ENCODE measurements at regions not wholly inside any gene's neighbourhood (a gene's known extent, or its start where the extent isn't known, plus 50 kb on each side); places are given as distances from the start of the nearest gene placed in this dataset.
"Not testable (repeated sequence)": the region's sequence is repeated elsewhere in the genome, so short reads cannot be mapped to it uniquely, and the experiment has no call there.

GRCh38 chr5:99019812-99020697 lies 91.2 kb upstream of the CHD1 start:
- H3K9me3 ChIP-seq: no peaks in the 10 kb centered on the region
- peak overlapping the region; percentile 42 to 51 for H3K27ac ChIP-seq
- no peak overlapping the region for H3K4me3 ChIP-seq
- intact Hi-C loops (cut with DNase I; ENCODE audit: low total_unique reads): no loop called here
- no peaks in the 10 kb centered on the region for H3K36me3 ChIP-seq
- no peaks in the 10 kb centered on the region for H3K27me3 ChIP-seq
- H3K4me1 ChIP-seq: peaks cover 0 to 3% of the 10 kb centered on the region in 2 donors
- TF ChIP-seq POLR2A (IDR thresholded peaks at IDR 0.05) (no peak), CTCF (IDR thresholded peaks at IDR 0.05) (no peak)
- no peak for DNase-seq

DNA sequence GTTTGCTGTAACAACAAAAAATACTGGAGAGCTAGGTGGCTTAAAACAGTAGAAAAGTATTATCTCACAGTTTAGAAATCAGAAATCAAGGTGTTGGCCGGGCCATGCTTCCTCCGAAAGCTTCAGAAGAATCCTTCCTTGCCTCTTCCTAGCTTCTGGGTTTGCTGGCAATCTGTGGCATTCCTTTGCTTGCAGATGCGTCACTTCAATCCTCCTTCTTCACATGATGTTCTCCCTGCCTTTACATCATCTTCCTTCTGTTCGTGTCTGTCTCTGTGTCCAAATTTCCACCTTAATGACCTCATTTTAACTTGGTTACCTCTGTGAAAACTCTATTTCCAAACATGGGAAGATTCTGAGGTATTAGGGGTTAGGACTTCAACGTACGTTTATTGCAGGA lies 90.4 kb upstream of the CHD1 start:
- Histone ChIP-seq H3K27me3 (no peaks in the 10 kb centered on the region), H3K36me3 (no peaks in the 10 kb centered on the region), H3K9me3 (no peaks in the 10 kb centered on the region), H3K4me1 (peaks cover 0 to 3% of the 10 kb centered on the region in 2 donors), H3K4me3 (no peak overlapping the region), H3K27ac (peak overlapping the region; percentile 42 to 51)
- no peak for TF ChIP-seq CTCF (IDR thresholded peaks at IDR 0.05)
- no peak for TF ChIP-seq POLR2A (IDR thresholded peaks at IDR 0.05)
- DNase-seq: peak in 1 of 2 donors; percentile 29
- intact Hi-C loops (cut with DNase I; ENCODE audit: low total_unique reads): no loop called here

GRCh38 chr5:99010294-99010693 lies 81.5 kb upstream of the CHD1 start:
- intact Hi-C loops (cut with DNase I; ENCODE audit: low total_unique reads): no loop called here
- H3K27ac ChIP-seq: no peak overlapping the region
- H3K27me3 ChIP-seq: no peaks in the 10 kb centered on the region
- TF ChIP-seq POLR2A (IDR thresholded peaks at IDR 0.05) (no peak), CTCF (IDR thresholded peaks at IDR 0.05) (no peak)
- no peak for DNase-seq
- H3K36me3 ChIP-seq: no peaks in the 10 kb centered on the region
- H3K4me3 ChIP-seq: no peak overlapping the region
- H3K4me1 ChIP-seq: no peaks in the 10 kb centered on the region
- no peaks in the 10 kb centered on the region for H3K9me3 ChIP-seq

- DNase-seq; H3K36me3 ChIP-seq; H3K27ac ChIP-seq; intact Hi-C loops (cut with DNase I; ENCODE audit: low total_unique reads); H3K4me1 ChIP-seq; H3K4me3 ChIP-seq; H3K9me3 ChIP-seq; H3K27me3 ChIP-seq: not testable (repeated sequence)
These were observed 79.2 kb upstream of the CHD1 start for GRCh38 chr5:99008009-99008408.

DNA sequence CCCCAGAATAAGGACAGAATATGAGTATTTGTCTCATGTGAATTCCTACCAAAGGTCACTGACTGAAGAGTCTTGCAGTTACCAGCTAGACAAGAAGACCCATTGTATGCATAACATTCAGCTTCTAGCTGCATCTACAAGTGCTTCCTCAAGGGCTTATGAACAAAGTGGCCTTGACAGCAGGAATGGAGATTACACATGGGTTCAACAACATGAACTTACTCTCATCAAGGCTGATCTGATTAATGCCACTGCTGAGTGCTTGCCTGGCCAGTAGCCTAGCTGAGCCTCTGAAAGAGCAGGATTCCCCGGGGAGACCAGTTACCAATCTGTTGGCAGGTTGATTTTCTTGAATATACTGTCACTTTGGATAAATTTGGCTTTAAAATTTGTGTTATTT lies 76.7 kb upstream of the CHD1 start:
- DNase-seq: no peak

More for the DNA sequence above, 76.7 kb upstream of the CHD1 start:
- intact Hi-C loops (cut with DNase I; ENCODE audit: low total_unique reads): no loop called here
- Histone ChIP-seq H3K4me3 (no peak overlapping the region), H3K4me1 (no peaks in the 10 kb centered on the region), H3K9me3 (no peaks in the 10 kb centered on the region), H3K36me3 (no peaks in the 10 kb centered on the region), H3K27ac (no peak overlapping the region), H3K27me3 (no peaks in the 10 kb centered on the region)
- TF ChIP-seq CTCF (IDR thresholded peaks at IDR 0.05) (no peak), POLR2A (IDR thresholded peaks at IDR 0.05) (no peak)
